GM12878 (cell line): ENCODE measurements at regions not wholly inside any gene's neighbourhood (a gene's known extent, or its start where the extent isn't known, plus 50 kb on each side); places are given as distances from the start of the nearest gene placed in this dataset.

Experiments used
- CHD4 ChIP-seq: fragments of 200-600 bp; sonication (generic); IDR thresholded peaks from 2 replicates; pipeline ENCODE4 v1.6.1; 2016; ENCODE audit warnings: mild to moderate bottlenecking
- ZSCAN29 ChIP-seq: fragments of 450-650 bp; IDR thresholded peaks from 2 replicates; pipeline ENCODE4 v1.6.1; 2017; ENCODE audit warnings: mild to moderate bottlenecking, moderate library complexity
- TF ChIP-seq, protein P1 (sequence below), 3 experiments: IDR thresholded peaks in 2 of 3; conservative IDR thresholded peaks in 1 of 3; 2 replicates each; pipeline ENCODE4 v1.5.1; 2011; ENCODE audit warnings: low read depth in 3 of 3, low read length in 3 of 3, mild to moderate bottlenecking in 3 of 3, control low read depth in 2 of 3, moderate library complexity in 2 of 3, inconsistent platforms in 1 of 3, mixed read lengths in 1 of 3; ENCODE audit not compliant: control insufficient read depth in 2 of 3, insufficient read depth in 1 of 3; ENCODE audit errors: extremely low read depth in 1 of 3

DNA sequence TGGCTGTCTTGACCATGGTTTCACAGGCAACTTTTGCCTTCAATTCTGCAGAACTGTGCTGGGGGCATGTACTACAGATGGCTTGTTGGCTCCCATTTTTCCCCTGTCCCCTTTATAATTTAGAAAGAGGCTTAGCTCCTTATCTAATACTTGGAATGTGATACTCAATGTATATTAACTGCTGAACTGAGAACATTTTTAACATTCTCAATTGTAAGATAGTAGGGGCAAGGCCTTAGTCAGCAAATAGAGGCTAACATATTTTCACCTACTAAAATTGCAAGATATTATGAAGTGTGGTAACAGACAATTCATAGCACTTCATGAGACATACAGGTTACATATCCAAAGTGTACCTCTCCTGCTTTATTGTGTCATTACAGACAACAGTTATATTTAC lies 118.1 kb upstream of the ZNF366 start:
- no peak for TF ChIP-seq ZSCAN29
- TF ChIP-seq, protein P1, sequence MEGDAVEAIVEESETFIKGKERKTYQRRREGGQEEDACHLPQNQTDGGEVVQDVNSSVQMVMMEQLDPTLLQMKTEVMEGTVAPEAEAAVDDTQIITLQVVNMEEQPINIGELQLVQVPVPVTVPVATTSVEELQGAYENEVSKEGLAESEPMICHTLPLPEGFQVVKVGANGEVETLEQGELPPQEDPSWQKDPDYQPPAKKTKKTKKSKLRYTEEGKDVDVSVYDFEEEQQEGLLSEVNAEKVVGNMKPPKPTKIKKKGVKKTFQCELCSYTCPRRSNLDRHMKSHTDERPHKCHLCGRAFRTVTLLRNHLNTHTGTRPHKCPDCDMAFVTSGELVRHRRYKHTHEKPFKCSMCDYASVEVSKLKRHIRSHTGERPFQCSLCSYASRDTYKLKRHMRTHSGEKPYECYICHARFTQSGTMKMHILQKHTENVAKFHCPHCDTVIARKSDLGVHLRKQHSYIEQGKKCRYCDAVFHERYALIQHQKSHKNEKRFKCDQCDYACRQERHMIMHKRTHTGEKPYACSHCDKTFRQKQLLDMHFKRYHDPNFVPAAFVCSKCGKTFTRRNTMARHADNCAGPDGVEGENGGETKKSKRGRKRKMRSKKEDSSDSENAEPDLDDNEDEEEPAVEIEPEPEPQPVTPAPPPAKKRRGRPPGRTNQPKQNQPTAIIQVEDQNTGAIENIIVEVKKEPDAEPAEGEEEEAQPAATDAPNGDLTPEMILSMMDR (IDR thresholded peaks at IDR 0.05 in 2 of 3, conservative IDR thresholded peaks at IDR 0.05 in 1 of 3; ENCODE audit: control insufficient read depth in 2 of 3, extremely low read depth in 1 of 3, insufficient read depth in 1 of 3, low read depth in 3 of 3, low read length in 3 of 3): no peak
- TF ChIP-seq CHD4: no peak
